Retinal pigment epithelial cell (primary cell): ENCODE measurements at regions not wholly inside any gene's neighbourhood (a gene's known extent, or its start where the extent isn't known, plus 50 kb on each side); places are given as distances from the start of the nearest gene placed in this dataset.
A peak's percentile ranks its signal among the peaks of the same experiment; 100 is the strongest.

Experiments used
- DNase-seq: peaks from one replicate; pipeline ENCODE4 v3.0.0-alpha.2; 2010; ENCODE audit warnings: low read depth
- H3K4me3 ChIP-seq: 2 replicates; pipeline ENCODE4 v1.5.1; 2011; ENCODE audit warnings: mild to moderate bottlenecking, low read length, control low read depth, moderate library complexity
- CTCF ChIP-seq: conservative IDR thresholded peaks from 2 replicates; pipeline ENCODE4 v1.5.1; 2011; ENCODE audit warnings: low read depth, low read length, control low read depth, inconsistent platforms

GRCh38 chr10:9800011-9800410 lies 1217.7 kb upstream of the CELF2 start:
- DNase-seq, result no peak
- no peak for TF ChIP-seq CTCF
- no peak overlapping the region for H3K4me3 ChIP-seq

- DNase-seq, result no peak
- no peak for TF ChIP-seq CTCF
- H3K4me3 ChIP-seq, result no peak overlapping the region
Observed at GRCh38 chr10:9800571-9800970, 1217.1 kb upstream of the CELF2 start.

- TF ChIP-seq CTCF, result no peak
- no peak overlapping the region for H3K4me3 ChIP-seq
- no peak for DNase-seq
Observed at GRCh38 chr10:9807846-9808245, 1209.8 kb upstream of the CELF2 start.

- no peak for TF ChIP-seq CTCF
- H3K4me3 ChIP-seq, result no peak overlapping the region
- DNase-seq, result no peak
Observed at GRCh38 chr10:9811601-9812000, 1206.1 kb upstream of the CELF2 start.

GRCh38 chr10:9814285-9814864 lies 1203.3 kb upstream of the CELF2 start:
- TF ChIP-seq CTCF, result no peak
- peak; percentile 17 for DNase-seq

GRCh38 chr10:9819756-9820494 lies 1197.7 kb upstream of the CELF2 start:
- TF ChIP-seq CTCF, result no peak
- no peak overlapping the region for H3K4me3 ChIP-seq
- no peak for DNase-seq

More at GRCh38 chr10:9814285-9814864, 1203.3 kb upstream of the CELF2 start:
- H3K4me3 ChIP-seq, result no peak overlapping the region

GRCh38 chr10:9823268-9823930 lies 1194.3 kb upstream of the CELF2 start:
- no peak for TF ChIP-seq CTCF
- H3K4me3 ChIP-seq, result no peak overlapping the region
- DNase-seq, result no peak
